LNCaP clone FGC (cell line): ENCODE measurements at regions not wholly inside any gene's neighbourhood (a gene's known extent, or its start where the extent isn't known, plus 50 kb on each side); places are given as distances from the start of the nearest gene placed in this dataset.

Experiments used
- DNase-seq: peaks from one replicate; pipeline ENCODE4 v3.0.0-alpha.2; 2011; ENCODE audit warnings: low read depth
- H3K4me3 ChIP-seq: 2 replicates; pipeline ENCODE4 v1.5.1; 2011; ENCODE audit warnings: mild to moderate bottlenecking, low read depth, low read length, control low read depth
- TF ChIP-seq, protein P1 (sequence below): IDR thresholded peaks from 2 replicates; pipeline ENCODE4 v1.5.1; 2012; ENCODE audit warnings: mild to moderate bottlenecking; ENCODE audit not compliant: control insufficient read depth, insufficient read depth; ENCODE audit errors: extremely low read depth

DNA sequence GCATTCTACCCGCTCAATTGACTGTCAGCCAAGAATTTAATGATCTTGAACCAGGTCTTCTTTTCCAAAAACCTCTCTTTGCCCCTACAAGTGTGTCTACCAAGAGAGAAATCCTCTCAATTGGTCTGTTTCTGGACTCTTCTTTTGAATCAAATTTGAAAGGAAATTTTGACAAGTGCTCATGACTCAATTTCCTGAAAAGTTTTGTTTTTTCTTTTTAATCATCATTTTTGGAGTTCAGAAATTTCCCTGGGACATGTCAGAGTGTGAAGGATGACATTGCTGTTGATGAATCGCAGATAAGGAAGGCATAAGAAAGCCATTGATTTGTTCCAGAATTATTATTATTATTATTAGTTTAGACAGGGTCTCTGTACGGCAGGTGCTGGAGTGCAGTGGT is 88.2 kb upstream of the AKT3 start:
- TF ChIP-seq, protein P1, sequence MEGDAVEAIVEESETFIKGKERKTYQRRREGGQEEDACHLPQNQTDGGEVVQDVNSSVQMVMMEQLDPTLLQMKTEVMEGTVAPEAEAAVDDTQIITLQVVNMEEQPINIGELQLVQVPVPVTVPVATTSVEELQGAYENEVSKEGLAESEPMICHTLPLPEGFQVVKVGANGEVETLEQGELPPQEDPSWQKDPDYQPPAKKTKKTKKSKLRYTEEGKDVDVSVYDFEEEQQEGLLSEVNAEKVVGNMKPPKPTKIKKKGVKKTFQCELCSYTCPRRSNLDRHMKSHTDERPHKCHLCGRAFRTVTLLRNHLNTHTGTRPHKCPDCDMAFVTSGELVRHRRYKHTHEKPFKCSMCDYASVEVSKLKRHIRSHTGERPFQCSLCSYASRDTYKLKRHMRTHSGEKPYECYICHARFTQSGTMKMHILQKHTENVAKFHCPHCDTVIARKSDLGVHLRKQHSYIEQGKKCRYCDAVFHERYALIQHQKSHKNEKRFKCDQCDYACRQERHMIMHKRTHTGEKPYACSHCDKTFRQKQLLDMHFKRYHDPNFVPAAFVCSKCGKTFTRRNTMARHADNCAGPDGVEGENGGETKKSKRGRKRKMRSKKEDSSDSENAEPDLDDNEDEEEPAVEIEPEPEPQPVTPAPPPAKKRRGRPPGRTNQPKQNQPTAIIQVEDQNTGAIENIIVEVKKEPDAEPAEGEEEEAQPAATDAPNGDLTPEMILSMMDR, result no peak
- no peak for DNase-seq

DNA sequence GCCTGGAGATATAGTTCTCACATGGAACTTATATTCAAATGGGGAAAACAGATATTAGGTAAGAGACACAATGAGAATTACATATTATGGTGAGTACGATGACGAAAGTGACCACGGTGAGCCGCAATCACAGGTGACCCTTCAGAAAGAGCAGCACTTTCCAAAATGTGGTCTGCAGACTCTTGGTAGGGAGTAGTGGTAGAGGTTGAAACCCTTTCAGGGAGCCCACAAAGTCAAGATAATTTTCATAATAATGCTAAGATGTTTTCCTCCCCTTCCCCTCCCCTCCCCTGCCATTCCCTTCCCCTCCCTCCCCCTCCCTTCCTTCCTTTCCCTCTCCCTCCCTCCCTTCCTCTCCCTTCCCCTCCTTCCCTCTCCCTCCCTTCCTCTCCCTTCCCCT is 83.5 kb upstream of the AKT3 start:
- no peak overlapping the region for H3K4me3 ChIP-seq
- DNase-seq, result no peak
- TF ChIP-seq, protein P1, result no peak

More for the DNA sequence above, 88.2 kb upstream of the AKT3 start:
- no peak overlapping the region for H3K4me3 ChIP-seq

DNA sequence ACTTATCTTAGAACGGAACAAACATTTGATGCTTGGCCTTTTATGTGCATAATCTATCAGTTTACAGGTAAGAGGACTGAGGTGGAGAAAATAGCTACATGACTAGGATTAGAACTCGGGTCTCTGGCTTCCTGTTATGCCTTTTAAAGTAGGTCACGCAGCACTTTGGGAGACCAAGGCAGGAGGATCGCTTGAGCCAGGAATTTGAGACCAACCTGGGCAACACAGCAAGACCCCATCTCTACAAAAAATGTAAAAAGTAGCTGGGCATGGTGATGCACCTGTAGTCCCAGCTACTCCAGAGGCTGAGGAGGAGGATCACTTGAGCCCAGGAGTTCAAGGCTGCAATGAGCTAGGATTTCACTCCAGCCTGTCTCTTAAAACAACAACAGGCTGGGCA is 81.9 kb upstream of the AKT3 start:
- TF ChIP-seq, protein P1, result no peak
- H3K4me3 ChIP-seq, result no peak overlapping the region
- DNase-seq, result no peak

DNA sequence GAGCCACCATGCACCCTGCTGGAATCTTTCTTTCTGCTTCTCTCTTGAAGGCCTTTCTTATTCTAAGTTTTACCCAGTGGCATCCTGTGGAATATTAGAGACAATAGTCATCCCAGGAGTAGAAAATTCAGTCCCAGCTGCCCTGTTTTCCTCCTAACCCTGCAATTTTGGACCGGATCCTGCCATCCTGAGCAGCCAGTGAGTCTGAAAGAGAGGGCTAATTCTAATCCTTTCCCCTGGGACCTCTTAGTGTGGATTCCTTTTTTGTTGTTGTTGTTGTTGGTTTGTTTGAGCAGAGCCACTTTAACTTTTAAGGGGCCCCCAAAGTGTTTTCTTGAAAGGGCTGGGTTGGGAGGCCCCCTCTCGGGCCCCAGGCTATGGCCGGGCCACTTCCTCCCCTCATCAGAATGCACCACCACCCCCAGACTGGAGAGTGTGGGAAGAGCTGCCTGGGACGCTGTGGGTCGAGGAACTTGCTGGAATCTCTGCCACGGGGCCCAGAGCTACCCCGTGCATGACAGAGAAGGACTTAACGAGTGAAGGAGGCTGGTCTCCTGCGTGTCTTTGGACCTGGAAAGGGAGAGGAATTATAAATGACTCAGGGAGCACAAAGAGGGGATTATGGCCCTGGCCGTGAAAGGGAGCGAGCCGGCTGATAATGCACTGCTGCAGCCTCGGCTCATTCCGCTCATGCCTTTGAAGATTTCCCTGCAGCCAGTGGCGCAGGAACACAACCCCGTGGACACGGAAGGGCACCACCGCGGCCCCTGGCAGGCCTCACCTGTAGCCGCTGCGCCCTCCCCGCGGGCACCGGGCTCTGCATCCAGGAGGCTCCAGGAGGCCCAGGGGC is 81.0 kb upstream of the AKT3 start:
- DNase-seq, result no peak
- TF ChIP-seq, protein P1, result no peak
- no peak overlapping the region for H3K4me3 ChIP-seq

DNA sequence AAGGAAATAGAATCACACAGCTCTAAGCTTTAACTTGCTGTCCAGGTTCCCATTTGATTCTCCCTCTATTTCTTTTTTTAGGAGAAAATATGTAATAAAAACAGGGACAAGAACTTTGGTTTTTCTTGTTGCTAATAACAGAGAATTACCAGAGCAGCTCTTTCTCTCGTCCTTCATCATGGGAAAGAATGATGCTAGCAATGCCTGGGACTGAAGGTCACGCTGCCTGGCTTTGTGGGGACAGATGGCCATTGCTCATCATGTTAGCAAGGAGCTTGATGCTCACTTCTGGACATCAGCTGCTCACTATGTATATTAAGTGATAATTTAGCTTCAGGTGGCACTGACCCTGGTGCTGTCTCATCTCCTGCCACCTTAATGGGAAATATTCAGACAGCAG is 77.3 kb upstream of the AKT3 start:
- H3K4me3 ChIP-seq, result no peak overlapping the region
- no peak for DNase-seq

DNA sequence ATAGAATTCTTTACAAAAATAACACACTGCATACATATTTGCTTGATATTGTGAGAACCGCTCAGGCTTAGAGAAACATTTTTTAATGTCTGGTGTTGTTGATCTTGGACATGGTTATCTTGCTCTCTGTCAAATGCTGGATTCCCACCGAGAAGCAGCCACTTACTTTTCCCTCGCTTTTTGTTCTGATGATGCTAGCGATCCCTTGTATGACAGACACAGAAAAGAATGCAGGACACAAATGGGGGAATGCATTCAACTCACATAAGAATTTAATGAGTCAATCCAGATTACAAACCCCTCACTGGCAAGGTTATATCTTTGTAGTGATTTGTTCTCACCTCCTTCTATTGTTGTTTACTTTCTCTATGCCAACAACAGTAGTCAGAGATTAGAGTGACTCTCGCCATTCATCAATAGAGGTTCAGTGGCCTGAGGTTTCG is 76.8 kb upstream of the AKT3 start:
- TF ChIP-seq, protein P1, result no peak

More for the DNA sequence above, 77.3 kb upstream of the AKT3 start:
- TF ChIP-seq, protein P1, result no peak

DNA sequence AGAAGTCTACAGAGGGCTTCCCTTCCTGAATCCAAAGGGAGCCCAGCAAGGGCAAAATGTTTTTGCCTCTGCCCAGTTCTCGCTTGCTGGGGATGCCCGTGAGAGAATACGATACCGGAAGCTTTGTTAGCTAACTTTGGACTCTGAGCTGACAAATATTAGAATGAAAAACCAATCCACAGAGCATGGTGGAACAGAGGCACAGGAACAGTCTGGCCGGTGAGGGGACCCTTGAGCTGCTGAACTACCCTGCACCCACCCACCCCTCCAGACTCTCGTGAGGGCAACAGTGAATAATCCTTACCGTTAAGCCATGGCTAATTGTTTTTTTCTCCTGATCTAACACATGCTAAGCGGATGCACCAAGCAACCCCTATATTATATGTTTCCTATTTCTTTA is 76.3 kb upstream of the AKT3 start:
- DNase-seq, result no peak
- H3K4me3 ChIP-seq, result no peak overlapping the region
- TF ChIP-seq, protein P1, result no peak

More for the DNA sequence above, 76.8 kb upstream of the AKT3 start:
- no peak for DNase-seq
- no peak overlapping the region for H3K4me3 ChIP-seq
